ENCODE measurements at regions not wholly inside any gene's neighbourhood (a gene's known extent, or its start where the extent isn't known, plus 50 kb on each side); places are given as distances from the start of the nearest gene placed in this dataset.

DNA sequence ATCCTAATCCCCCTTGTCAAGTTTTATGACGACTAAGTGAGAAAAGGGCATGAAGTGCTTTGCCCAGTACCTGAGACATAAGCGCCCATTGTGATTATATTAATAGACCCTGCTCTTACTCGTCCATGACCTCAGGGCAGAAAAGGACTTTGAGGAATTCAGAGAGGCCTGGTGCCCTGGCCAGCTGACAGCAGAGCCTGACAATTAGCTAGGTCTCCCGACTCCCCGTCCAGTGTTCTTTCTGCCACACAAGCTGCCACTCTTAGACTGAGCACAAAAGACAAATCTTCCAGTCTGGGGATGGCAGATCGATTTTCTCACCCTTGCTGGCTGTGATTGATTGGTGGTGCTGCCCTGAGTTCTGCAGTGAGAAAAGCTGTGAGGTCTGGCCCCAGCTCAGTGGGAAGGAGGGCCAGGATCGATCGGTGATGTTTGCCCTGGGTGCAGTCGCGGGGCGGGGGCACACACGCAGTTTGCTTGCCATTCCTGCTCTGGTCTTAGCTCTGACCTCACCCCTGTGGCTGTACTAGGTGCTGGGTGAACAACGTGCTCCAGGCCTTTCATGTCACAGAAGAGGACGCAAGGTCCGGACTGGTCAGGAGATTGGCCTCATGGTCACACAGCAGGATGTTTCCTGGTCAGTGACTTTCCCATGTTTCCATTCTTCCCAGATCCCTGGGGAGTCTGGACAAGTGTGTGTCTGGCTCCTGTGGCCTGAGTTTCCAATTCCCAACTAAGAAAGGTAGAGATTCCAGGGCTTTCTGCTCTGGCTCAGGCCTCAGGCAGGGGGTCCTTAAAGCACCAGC, 67.4 kb upstream of the TLE3 start:
- no peak for DNase-seq (ENCODE audit: extremely low spot score)
- TF ChIP-seq, protein P1, sequence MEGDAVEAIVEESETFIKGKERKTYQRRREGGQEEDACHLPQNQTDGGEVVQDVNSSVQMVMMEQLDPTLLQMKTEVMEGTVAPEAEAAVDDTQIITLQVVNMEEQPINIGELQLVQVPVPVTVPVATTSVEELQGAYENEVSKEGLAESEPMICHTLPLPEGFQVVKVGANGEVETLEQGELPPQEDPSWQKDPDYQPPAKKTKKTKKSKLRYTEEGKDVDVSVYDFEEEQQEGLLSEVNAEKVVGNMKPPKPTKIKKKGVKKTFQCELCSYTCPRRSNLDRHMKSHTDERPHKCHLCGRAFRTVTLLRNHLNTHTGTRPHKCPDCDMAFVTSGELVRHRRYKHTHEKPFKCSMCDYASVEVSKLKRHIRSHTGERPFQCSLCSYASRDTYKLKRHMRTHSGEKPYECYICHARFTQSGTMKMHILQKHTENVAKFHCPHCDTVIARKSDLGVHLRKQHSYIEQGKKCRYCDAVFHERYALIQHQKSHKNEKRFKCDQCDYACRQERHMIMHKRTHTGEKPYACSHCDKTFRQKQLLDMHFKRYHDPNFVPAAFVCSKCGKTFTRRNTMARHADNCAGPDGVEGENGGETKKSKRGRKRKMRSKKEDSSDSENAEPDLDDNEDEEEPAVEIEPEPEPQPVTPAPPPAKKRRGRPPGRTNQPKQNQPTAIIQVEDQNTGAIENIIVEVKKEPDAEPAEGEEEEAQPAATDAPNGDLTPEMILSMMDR (IDR thresholded peaks at IDR 0.05; ENCODE audit: control extremely low read depth, extremely low read depth, low read depth, missing control alignments) = no peak
- ChIA-PET POLR2A (no interaction called here), CTCF (interaction anchor here (0.8 to 1.7 kb wide), 2 partner anchors 20 to 21 kb away, joined by 3 to 4 read pairs; no protein-coding TSS in a partner anchor)

DNA sequence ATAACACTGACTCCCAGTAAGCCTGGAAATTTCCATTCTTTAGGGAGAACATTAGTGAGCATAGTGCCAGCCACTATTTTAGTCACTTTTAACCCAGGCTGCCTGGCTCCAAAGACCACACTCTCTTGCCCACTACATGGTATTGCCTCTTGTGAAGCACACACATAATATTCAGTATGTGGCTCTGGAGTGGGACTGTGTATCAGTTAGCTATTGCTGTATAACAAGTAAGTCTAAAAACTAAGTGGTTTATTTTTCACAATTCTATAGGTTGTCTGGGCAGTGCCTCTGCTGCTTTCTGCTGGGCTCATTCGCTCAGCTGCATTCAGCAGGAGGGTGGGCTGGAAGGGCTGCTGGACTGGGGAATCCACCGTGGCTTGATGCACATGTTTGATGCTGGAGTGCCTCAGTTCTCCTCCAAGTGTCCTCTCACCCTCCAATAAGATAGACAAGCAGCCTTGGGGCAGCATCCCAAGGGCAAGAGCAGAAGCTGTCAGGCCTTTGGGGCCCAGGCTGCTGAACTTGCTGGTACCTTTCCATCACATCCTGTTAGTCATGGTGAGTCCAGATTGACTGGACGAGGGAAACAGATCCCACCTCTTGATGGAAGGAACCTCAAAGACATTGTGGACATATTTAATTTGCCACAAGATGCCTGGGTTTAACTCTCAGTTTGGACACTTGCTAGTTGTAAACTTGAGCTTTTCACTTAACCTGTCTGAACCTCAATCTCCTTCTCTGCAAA, 66.6 kb upstream of the TLE3 start:
- CTCF ChIA-PET = interaction anchor here (0.8 to 1.7 kb wide), 2 partner anchors 19 to 21 kb away, joined by 3 to 4 read pairs; no protein-coding TSS in a partner anchor
- POLR2A ChIA-PET = no interaction called here
- DNase-seq (ENCODE audit: extremely low spot score) = no peak
- TF ChIP-seq, protein P1 (IDR thresholded peaks at IDR 0.05; ENCODE audit: control extremely low read depth, extremely low read depth, low read depth, missing control alignments) = no peak

DNA sequence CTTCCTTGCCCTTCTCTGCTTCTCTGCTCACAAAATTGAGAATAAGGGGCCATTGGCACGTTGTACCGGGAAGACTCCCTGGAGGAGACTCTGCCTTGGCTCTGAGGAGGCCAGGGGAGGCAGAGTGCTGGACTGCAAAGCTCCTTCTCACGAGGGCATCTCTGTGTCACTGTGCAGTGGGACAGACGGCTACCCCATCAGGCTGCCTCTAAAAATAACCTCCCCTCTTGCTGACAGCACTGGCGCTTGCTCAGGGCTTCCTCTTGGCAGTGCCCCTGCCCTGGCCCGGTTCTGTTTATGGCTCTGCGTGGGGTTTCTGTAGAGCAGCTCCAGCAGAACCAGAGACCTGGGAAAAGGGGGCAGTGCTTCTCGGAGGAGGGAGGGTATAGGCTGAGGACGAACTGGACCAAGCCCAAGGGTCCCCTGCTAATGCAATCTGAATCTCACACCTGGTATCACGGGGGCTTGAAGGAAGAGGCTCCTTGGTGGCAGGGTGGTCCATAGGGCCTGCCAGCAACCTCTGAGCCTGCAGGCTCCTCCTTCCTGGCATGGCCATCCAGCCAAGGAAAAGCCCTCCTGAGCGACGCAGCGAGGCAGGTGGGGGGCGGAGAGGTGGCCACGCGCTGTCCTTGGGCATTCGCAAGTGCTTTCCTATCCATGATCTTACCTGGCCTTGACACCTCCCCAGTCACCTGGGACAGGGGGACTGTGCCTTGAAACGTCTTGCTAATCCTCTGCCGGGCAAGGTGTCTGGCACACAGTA, 63.3 kb upstream of the TLE3 start:
- DNase-seq (ENCODE audit: extremely low spot score) = no peak
- ChIA-PET CTCF (no interaction called here), POLR2A (no interaction called here)
- TF ChIP-seq, protein P1 (IDR thresholded peaks at IDR 0.05; ENCODE audit: control extremely low read depth, extremely low read depth, low read depth, missing control alignments) = no peak

DNA sequence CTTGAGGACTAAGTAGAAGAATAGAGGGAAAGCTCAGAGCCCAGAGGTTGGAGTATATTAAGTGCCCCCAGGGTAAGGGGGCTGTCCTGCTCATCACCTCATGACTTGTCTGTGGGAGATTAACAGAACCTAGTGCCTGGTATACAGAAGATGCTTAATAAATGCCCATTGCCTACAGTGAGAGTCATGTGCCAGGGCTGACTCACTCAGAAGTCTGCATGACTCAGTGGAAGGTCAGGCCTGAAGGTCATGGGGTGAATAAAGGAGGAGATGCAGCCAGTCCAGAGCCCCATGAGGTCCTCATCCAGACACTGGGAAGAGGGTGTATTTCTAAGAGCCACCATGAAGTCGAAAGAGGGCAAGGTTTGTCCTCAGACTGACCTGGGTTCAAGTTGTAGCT, 62.5 kb upstream of the TLE3 start:
- ChIA-PET CTCF (no interaction called here), POLR2A (no interaction called here)
- DNase-seq (ENCODE audit: extremely low spot score) = no peak
- TF ChIP-seq, protein P1 (IDR thresholded peaks at IDR 0.05; ENCODE audit: control extremely low read depth, extremely low read depth, low read depth, missing control alignments) = no peak

DNA sequence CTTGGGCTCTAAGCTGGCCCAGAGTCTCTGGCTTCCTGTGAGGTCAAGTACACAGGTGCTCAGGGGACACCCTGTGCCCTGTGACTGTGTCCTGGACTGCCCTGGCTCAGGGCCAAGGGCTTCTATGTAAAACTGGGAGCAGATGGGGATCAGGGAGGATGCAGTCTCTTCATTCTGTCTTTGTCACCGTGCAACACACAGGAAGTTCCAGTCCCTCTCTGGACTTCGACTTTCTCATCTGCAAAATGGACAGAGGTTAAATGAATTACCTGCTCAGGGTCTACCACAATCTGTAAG, 61.9 kb upstream of the TLE3 start:
- CTCF ChIA-PET = no interaction called here
- DNase-seq (ENCODE audit: extremely low spot score) = no peak
- POLR2A ChIA-PET = no interaction called here
- TF ChIP-seq, protein P1 (IDR thresholded peaks at IDR 0.05; ENCODE audit: control extremely low read depth, extremely low read depth, low read depth, missing control alignments) = no peak

DNA sequence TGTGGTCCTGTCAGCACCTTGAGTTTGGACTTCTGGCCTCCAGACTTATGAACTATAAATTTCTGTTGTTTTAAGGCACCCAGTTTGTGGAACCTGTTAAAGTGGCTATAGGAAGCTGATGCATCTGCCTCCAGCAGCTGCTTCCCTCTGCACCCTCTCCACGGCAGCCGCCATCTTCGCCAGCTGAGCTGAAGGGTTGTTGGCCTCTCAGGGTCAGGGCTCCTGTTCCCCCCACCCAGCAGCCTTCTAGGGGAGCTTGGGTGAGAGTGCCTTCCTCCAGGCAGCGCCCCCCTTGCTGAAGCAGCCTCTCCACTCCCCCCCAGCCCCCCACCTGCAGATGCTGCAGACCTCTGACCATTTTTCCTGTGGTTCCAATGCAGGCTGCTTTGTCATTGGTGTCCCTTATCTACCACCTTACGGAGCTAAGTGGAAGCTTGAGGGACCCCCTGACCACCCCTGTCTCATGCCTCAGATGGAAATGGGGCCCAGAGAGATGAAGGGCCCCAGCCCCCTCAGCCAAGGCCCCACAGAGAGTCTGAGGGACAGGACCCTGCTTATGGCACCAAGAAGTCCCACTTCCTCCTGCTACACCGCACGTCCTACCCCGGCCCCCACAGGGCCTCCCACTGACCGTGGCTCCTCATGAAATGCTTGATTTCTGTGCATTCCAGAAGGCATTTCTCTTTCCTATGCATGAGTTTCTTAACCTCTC, 61.4 kb upstream of the TLE3 start:
- POLR2A ChIA-PET = no interaction called here

More for the DNA sequence above, 61.4 kb upstream of the TLE3 start:
- TF ChIP-seq, protein P1 (IDR thresholded peaks at IDR 0.05; ENCODE audit: control extremely low read depth, extremely low read depth, low read depth, missing control alignments) = no peak
- DNase-seq (ENCODE audit: extremely low spot score) = no peak
- CTCF ChIA-PET = no interaction called here

Data from GM10248 (cell line).